Astrocyte of the cerebellum (primary cell): ENCODE measurements at regions not wholly inside any gene's neighbourhood (a gene's known extent, or its start where the extent isn't known, plus 50 kb on each side); places are given as distances from the start of the nearest gene placed in this dataset.

ENCODE experiments used
- DNase-seq: peaks from one replicate; pipeline ENCODE4 v3.0.0-alpha.2; 2011; ENCODE audit warnings: low read depth
- H3K4me3 ChIP-seq: 2 replicates; pipeline ENCODE4 v1.5.1; 2011; ENCODE audit warnings: mild to moderate bottlenecking, low read depth, low read length, moderate library complexity
- CTCF ChIP-seq: IDR thresholded peaks from 2 replicates; pipeline ENCODE4 v1.5.1; 2012; ENCODE audit warnings: low read length, low read depth, moderate library complexity, mild to moderate bottlenecking; ENCODE audit errors: missing control alignments
- in situ Hi-C: cut with HindIII; loops from 2 replicates; pipeline ENCODE4 v1.10.0; 2017; ENCODE audit warnings: low sequenced_read_pairs

- no peak for TF ChIP-seq CTCF
- no peak for DNase-seq
- no peak overlapping the region for H3K4me3 ChIP-seq
- in situ Hi-C loops = no loop called here
Observed at GRCh38 chr16:52597073-52597771, 50.3 kb upstream of the TOX3 start.
